ENCODE measurements at regions not wholly inside any gene's neighbourhood (a gene's known extent, or its start where the extent isn't known, plus 50 kb on each side); places are given as distances from the start of the nearest gene placed in this dataset.

GRCh38 chr13:97114651-97115050 is 107.5 kb upstream of the MBNL2 start:
- Histone ChIP-seq H3K4me2 (no peak overlapping the region), H3K9me3 (ENCODE audit: insufficient read depth, low read depth) (0 out of 2 replicates have a peak, but pooled peaks cover 3% of the 10 kb centered on the region), H3K4me3 (no peak overlapping the region), H3K4me1 (replicated peaks; ENCODE audit: insufficient read depth) (peaks cover 21% of the 10 kb centered on the region), H4K20me1 (ENCODE audit: insufficient read depth) (no peaks in the 10 kb centered on the region), H3K9me2 (ENCODE audit: insufficient read depth) (no peaks in the 10 kb centered on the region), H2AFZ (no peak overlapping the region), H3K27ac (no peak overlapping the region), H3K79me2 (ENCODE audit: low read depth) (no peaks in the 10 kb centered on the region), H3K27me3 (ENCODE audit: insufficient read depth, low read depth) (no peaks in the 10 kb centered on the region), H3F3A (ENCODE audit: insufficient read depth, low read depth) (0 out of 2 replicates have a peak, but pooled peaks cover 6% of the 10 kb centered on the region), H3K36me3 (ENCODE audit: low read depth) (no peaks in the 10 kb centered on the region)
- POLR2A ChIA-PET (ENCODE audit: unreplicated experiment) = no interaction called here
- CTCF ChIA-PET = interaction anchor here (0.6 to 0.9 kb wide), 2 partner anchors 10 to 277 kb away, joined by 3 to 4 read pairs; no protein-coding TSS in a partner anchor
- BruUV-seq (replicated peaks) = no TSS peak
- no peak for TF ChIP-seq EZH2 (IDR thresholded peaks at IDR 0.05; ENCODE audit: low read depth)
- TF ChIP-seq, protein P1, sequence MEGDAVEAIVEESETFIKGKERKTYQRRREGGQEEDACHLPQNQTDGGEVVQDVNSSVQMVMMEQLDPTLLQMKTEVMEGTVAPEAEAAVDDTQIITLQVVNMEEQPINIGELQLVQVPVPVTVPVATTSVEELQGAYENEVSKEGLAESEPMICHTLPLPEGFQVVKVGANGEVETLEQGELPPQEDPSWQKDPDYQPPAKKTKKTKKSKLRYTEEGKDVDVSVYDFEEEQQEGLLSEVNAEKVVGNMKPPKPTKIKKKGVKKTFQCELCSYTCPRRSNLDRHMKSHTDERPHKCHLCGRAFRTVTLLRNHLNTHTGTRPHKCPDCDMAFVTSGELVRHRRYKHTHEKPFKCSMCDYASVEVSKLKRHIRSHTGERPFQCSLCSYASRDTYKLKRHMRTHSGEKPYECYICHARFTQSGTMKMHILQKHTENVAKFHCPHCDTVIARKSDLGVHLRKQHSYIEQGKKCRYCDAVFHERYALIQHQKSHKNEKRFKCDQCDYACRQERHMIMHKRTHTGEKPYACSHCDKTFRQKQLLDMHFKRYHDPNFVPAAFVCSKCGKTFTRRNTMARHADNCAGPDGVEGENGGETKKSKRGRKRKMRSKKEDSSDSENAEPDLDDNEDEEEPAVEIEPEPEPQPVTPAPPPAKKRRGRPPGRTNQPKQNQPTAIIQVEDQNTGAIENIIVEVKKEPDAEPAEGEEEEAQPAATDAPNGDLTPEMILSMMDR (conservative IDR thresholded peaks at IDR 0.05) = no peak
- intact Hi-C loops (cut with micrococcal nuclease; ENCODE audit: unreplicated experiment) = no loop called here
- no peak for DNase-seq

GRCh38 chr13:97116754-97117153 is 105.4 kb upstream of the MBNL2 start:
- Histone ChIP-seq H3K36me3 (ENCODE audit: low read depth) (no peaks in the 10 kb centered on the region), H3K4me3 (no peak overlapping the region), H3K79me2 (ENCODE audit: low read depth) (no peaks in the 10 kb centered on the region), H3K27me3 (ENCODE audit: insufficient read depth, low read depth) (no peaks in the 10 kb centered on the region), H3K27ac (no peak overlapping the region), H2AFZ (no peak overlapping the region), H3K9me2 (ENCODE audit: insufficient read depth) (no peaks in the 10 kb centered on the region), H3F3A (ENCODE audit: insufficient read depth, low read depth) (peaks cover 16% of the 10 kb centered on the region), H4K20me1 (ENCODE audit: insufficient read depth) (no peaks in the 10 kb centered on the region), H3K4me2 (peak overlapping the region; percentile 28), H3K9me3 (ENCODE audit: insufficient read depth, low read depth) (0 out of 2 replicates have a peak, but pooled peaks cover 3% of the 10 kb centered on the region), H3K4me1 (replicated peaks; ENCODE audit: insufficient read depth) (peaks cover 34% of the 10 kb centered on the region)
- ChIA-PET POLR2A (ENCODE audit: unreplicated experiment) (no interaction called here), CTCF (interaction anchor here (0.6 to 0.9 kb wide), 2 partner anchors 96 to 98 kb away, joined by 3 to 5 read pairs; no protein-coding TSS in a partner anchor)
- TF ChIP-seq EZH2 (IDR thresholded peaks at IDR 0.05; ENCODE audit: low read depth) = no peak
- TF ChIP-seq, protein P1 (conservative IDR thresholded peaks at IDR 0.05) = no peak
- no TSS peak for BruUV-seq (replicated peaks)
- intact Hi-C loops (cut with micrococcal nuclease; ENCODE audit: unreplicated experiment) = no loop called here
- DNase-seq = peak in 1 of 2 experiments; percentile 56

- Histone ChIP-seq H3K9me3 (ENCODE audit: insufficient read depth, low read depth) (0 out of 2 replicates have a peak, but pooled peaks cover 3% of the 10 kb centered on the region), H3K27ac (no peak overlapping the region), H3K4me3 (no peak overlapping the region), H3K9me2 (ENCODE audit: insufficient read depth) (no peaks in the 10 kb centered on the region), H3F3A (ENCODE audit: insufficient read depth, low read depth) (peaks cover 23% of the 10 kb centered on the region), H3K4me2 (no peak overlapping the region), H4K20me1 (ENCODE audit: insufficient read depth) (no peaks in the 10 kb centered on the region), H2AFZ (no peak overlapping the region), H3K36me3 (ENCODE audit: low read depth) (no peaks in the 10 kb centered on the region), H3K27me3 (ENCODE audit: insufficient read depth, low read depth) (no peaks in the 10 kb centered on the region), H3K79me2 (ENCODE audit: low read depth) (no peaks in the 10 kb centered on the region), H3K4me1 (replicated peaks; ENCODE audit: insufficient read depth) (peaks cover 41% of the 10 kb centered on the region)
- TF ChIP-seq, protein P1 (conservative IDR thresholded peaks at IDR 0.05) = no peak
- no peak for TF ChIP-seq EZH2 (IDR thresholded peaks at IDR 0.05; ENCODE audit: low read depth)
- ChIA-PET POLR2A (ENCODE audit: unreplicated experiment) (no interaction called here), CTCF (no interaction called here)
- intact Hi-C loops (cut with micrococcal nuclease; ENCODE audit: unreplicated experiment) = no loop called here
- DNase-seq = no peak
- BruUV-seq (replicated peaks) = no TSS peak
These were observed 104.7 kb upstream of the MBNL2 start for GRCh38 chr13:97117388-97117910.

Data from PC-9 (cell line).